H1 (cell line): ENCODE measurements at regions not wholly inside any gene's neighbourhood (a gene's known extent, or its start where the extent isn't known, plus 50 kb on each side); places are given as distances from the start of the nearest gene placed in this dataset.

Experiments
- CTCF ChIA-PET: fragments of 300-600 bp; sonication (Branson Sonifier 250); formaldehyde crosslinking; loops from one replicate; lab custom pipeline; 2021; ENCODE audit not compliant: partially characterized antibody; lab: Charles Lee
- POLR2A ChIA-PET: fragments of 300-600 bp; sonication (Branson Sonifier 250); formaldehyde crosslinking; loops from one replicate; lab custom pipeline; 2021; ENCODE audit warnings: inconsistent platforms; ENCODE audit not compliant: partially characterized antibody; lab: Charles Lee
- DNase-seq, 2 experiments: peaks; one replicate each; pipeline versions ENCODE4 v3.0.0 to v3.0.0-alpha.2; 2010 to 2022; ENCODE audit warnings: low spot score in 2 of 2, low read depth in 1 of 2, mixed read lengths in 1 of 2
- FAIRE-seq: peaks from 2 replicates; lab custom pipeline; 2011; peaks lifted over from hg19 to GRCh38; lab: Jason Lieb, UNC
- H2AFZ ChIP-seq: 2 replicates; pipeline ENCODE4 v1.8.1; 2012; ENCODE audit warnings: low read length, inconsistent platforms
- H2AK5ac ChIP-seq: 2 replicates; pipeline ENCODE4 v1.6.1; 2013; ENCODE audit warnings: low read depth, low read length
- H2BK120ac ChIP-seq: replicated peaks from 2 replicates; pipeline ENCODE3; 2013; ENCODE audit warnings: low read depth, low read length, inconsistent platforms
- H2BK12ac ChIP-seq: 2 replicates; pipeline ENCODE4 v1.6.1; 2013; ENCODE audit warnings: low read depth, low read length
- H2BK15ac ChIP-seq: 2 replicates; pipeline ENCODE4 v1.6.1; 2013; ENCODE audit warnings: low read length
- H2BK20ac ChIP-seq: 2 replicates; pipeline ENCODE4 v1.6.1; 2013; ENCODE audit warnings: low read length
- H2BK5ac ChIP-seq: 2 replicates; pipeline ENCODE4 v1.6.1; 2013; ENCODE audit warnings: low read depth, low read length
- H3K14ac ChIP-seq: 2 replicates; pipeline ENCODE4 v1.6.1; 2013; ENCODE audit warnings: inconsistent platforms; ENCODE audit not compliant: insufficient read length
- H3K18ac ChIP-seq: 2 replicates; pipeline ENCODE4 v1.6.1; 2013; ENCODE audit warnings: low read length; ENCODE audit errors: extremely low read depth
- H3K23ac ChIP-seq: 2 replicates; pipeline ENCODE4 v1.6.1; 2013; ENCODE audit warnings: inconsistent platforms; ENCODE audit not compliant: insufficient read length
- H3K23me2 ChIP-seq: 2 replicates; pipeline ENCODE4 v1.6.1; 2013; ENCODE audit warnings: low read depth, low read length
- H3K27ac ChIP-seq: 2 replicates; pipeline ENCODE4 v1.6.1; 2011; ENCODE audit warnings: low read depth, low read length, inconsistent platforms
- H3K27me3 ChIP-seq, 4 experiments: replicated peaks in 1 of 4; 1 replicate in 1 of 4; 2 replicates in 3 of 4; pipeline versions ENCODE4 v1.6.1 to v1.8.1; 2011 to 2013; ENCODE audit warnings: low read length in 3 of 4, mild to moderate bottlenecking in 3 of 4, inconsistent platforms in 2 of 4, mixed read lengths in 2 of 4, moderate library complexity in 1 of 4; ENCODE audit not compliant: control insufficient read depth in 3 of 4, insufficient read depth in 3 of 4; ENCODE audit errors: extremely low read depth in 1 of 4
- H3K36me3 ChIP-seq, 4 experiments: 2 replicates each; pipeline versions ENCODE4 v1.6.1 to v1.8.1; 2011 to 2013; ENCODE audit warnings: mild to moderate bottlenecking in 4 of 4, low read length in 3 of 4, moderate library complexity in 2 of 4, control low read depth in 1 of 4, inconsistent platforms in 1 of 4; ENCODE audit not compliant: insufficient read depth in 4 of 4, control insufficient read depth in 2 of 4
- H3K4ac ChIP-seq: replicated peaks from 2 replicates; pipeline ENCODE3; 2013; ENCODE audit warnings: low read length, low read depth, mixed read lengths, inconsistent platforms; ENCODE audit not compliant: insufficient read length
- H3K4me1 ChIP-seq, 4 experiments: replicated peaks in 1 of 4; 1 replicate in 1 of 4; 2 replicates in 3 of 4; pipeline versions ENCODE4 v1.6.1 to v1.8.1; 2011 to 2013; ENCODE audit warnings: low read length in 3 of 4, inconsistent platforms in 2 of 4, mixed read lengths in 1 of 4; ENCODE audit not compliant: insufficient read depth in 4 of 4, control insufficient read depth in 3 of 4
- H3K4me2 ChIP-seq, 2 experiments: 2 replicates each; pipeline versions ENCODE4 v1.6.1 to v1.8.1; 2011 to 2013; ENCODE audit warnings: low read depth in 2 of 2, low read length in 2 of 2, control low read depth in 1 of 2, inconsistent platforms in 1 of 2, mild to moderate bottlenecking in 1 of 2; ENCODE audit not compliant: insufficient read depth in 1 of 2
- H3K4me3 ChIP-seq, 4 experiments: fragments of 200-600, 300-600 bp in 1 of 4; sonication (generic), shearing (Covaris generic), sonication (Bioruptor Twin) in 1 of 4; 2 replicates each; pipeline versions ENCODE4 v1.5.1 to v1.8.1; 2011 to 2016; ENCODE audit warnings: low read length in 4 of 4, low read depth in 3 of 4, control low read depth in 2 of 4, inconsistent platforms in 2 of 4, mild to moderate bottlenecking in 2 of 4, mixed read lengths in 1 of 4, moderate library complexity in 1 of 4; ENCODE audit not compliant: insufficient read depth in 2 of 4; ENCODE audit errors: extremely low read depth in 1 of 4
- H3K56ac ChIP-seq: replicated peaks from 2 replicates; pipeline ENCODE3; 2013; ENCODE audit warnings: low read depth, mild to moderate bottlenecking, mixed read lengths, low read length, inconsistent platforms; ENCODE audit not compliant: insufficient read length
- H3K79me1 ChIP-seq: 2 replicates; pipeline ENCODE4 v1.6.1; 2013; ENCODE audit warnings: low read depth, low read length, control low read depth
- H3K79me2 ChIP-seq, 2 experiments: 2 replicates each; pipeline versions ENCODE4 v1.6.1 to v1.8.1; 2012 to 2013; ENCODE audit warnings: low read length in 2 of 2, mild to moderate bottlenecking in 2 of 2, inconsistent platforms in 1 of 2; ENCODE audit not compliant: insufficient read depth in 2 of 2, control insufficient read depth in 1 of 2
- H3K9ac ChIP-seq, 4 experiments: replicated peaks in 1 of 4; 1 replicate in 1 of 4; 2 replicates in 3 of 4; pipeline versions ENCODE4 v1.6.1 to v1.8.1; 2011 to 2013; ENCODE audit warnings: low read depth in 3 of 4, low read length in 3 of 4, control low read depth in 2 of 4, mild to moderate bottlenecking in 2 of 4, moderate library complexity in 2 of 4, inconsistent platforms in 1 of 4; ENCODE audit errors: extremely low read depth in 1 of 4
- H3K9me3 ChIP-seq, 2 experiments: 2 replicates each; pipeline versions ENCODE4 v1.6.1 to v1.8.1; 2012 to 2013; ENCODE audit warnings: mild to moderate bottlenecking in 2 of 2, moderate library complexity in 2 of 2, control low read depth in 1 of 2, inconsistent platforms in 1 of 2, low read depth in 1 of 2, low read length in 1 of 2, mixed read lengths in 1 of 2; ENCODE audit not compliant: insufficient read depth in 2 of 2
- H4K20me1 ChIP-seq, 2 experiments: replicated peaks in 1 of 2; 2 replicates each; pipeline versions ENCODE3 to v1.8.1; 2011 to 2013; ENCODE audit warnings: inconsistent platforms in 2 of 2, low read length in 2 of 2, mild to moderate bottlenecking in 1 of 2; ENCODE audit not compliant: insufficient read depth in 2 of 2, control insufficient read depth in 1 of 2
- H4K5ac ChIP-seq: 2 replicates; pipeline ENCODE4 v1.6.1; 2013; ENCODE audit warnings: low read length, low read depth, mixed read lengths, inconsistent platforms; ENCODE audit not compliant: insufficient read length
- H4K8ac ChIP-seq: 2 replicates; pipeline ENCODE4 v1.8.0; 2013; ENCODE audit warnings: mild to moderate bottlenecking, moderate library complexity, low read length, inconsistent platforms; ENCODE audit not compliant: insufficient read depth; ENCODE audit errors: extremely low read depth
- H4K91ac ChIP-seq: replicated peaks from 2 replicates; pipeline ENCODE3; 2013; ENCODE audit warnings: low read length, mixed read lengths, inconsistent platforms; ENCODE audit not compliant: insufficient read length
- ATF3 ChIP-seq: IDR thresholded peaks from 2 replicates; pipeline ENCODE4 v1.6.1; 2011; ENCODE audit warnings: low read depth, mild to moderate bottlenecking, low read length; ENCODE audit not compliant: insufficient read depth
- CHD1 ChIP-seq: IDR thresholded peaks from 2 replicates; pipeline ENCODE4 v1.6.1; 2012; ENCODE audit warnings: low read depth, low read length, improper control_type of control experiment
- EP300 ChIP-seq, 2 experiments: IDR thresholded peaks; 1 replicate in 1 of 2; 2 replicates in 1 of 2; pipeline ENCODE4 v1.6.1; 2011 to 2012; ENCODE audit warnings: low read depth in 2 of 2, low read length in 2 of 2, mild to moderate bottlenecking in 2 of 2, borderline replicate concordance in 1 of 2, inconsistent platforms in 1 of 2, moderate library complexity in 1 of 2
- HDAC2 ChIP-seq, 2 experiments: fragments of 300-600 bp in 1 of 2; sonication (generic) in 1 of 2; IDR thresholded peaks; 2 replicates each; pipeline ENCODE4 v1.6.1; 2011 to 2012; ENCODE audit warnings: low read depth in 2 of 2, low read length in 2 of 2, mild to moderate bottlenecking in 2 of 2, moderate library complexity in 2 of 2, borderline replicate concordance in 1 of 2, inconsistent platforms in 1 of 2
- POLR2A ChIP-seq, 2 experiments: IDR thresholded peaks; 1 replicate in 1 of 2; 2 replicates in 1 of 2; pipeline ENCODE4 v1.6.1; 2011; ENCODE audit warnings: low read depth in 2 of 2, low read length in 2 of 2, mild to moderate bottlenecking in 2 of 2; ENCODE audit errors: control extremely low read depth in 1 of 2
- RBBP5 ChIP-seq: IDR thresholded peaks from 2 replicates; pipeline ENCODE4 v1.7.1; 2012; ENCODE audit warnings: low read depth, mild to moderate bottlenecking, inconsistent platforms, low read length, moderate library complexity, borderline replicate concordance
- RXRA ChIP-seq: IDR thresholded peaks from 2 replicates; pipeline ENCODE4 v1.6.1; 2011; ENCODE audit warnings: low read depth, mild to moderate bottlenecking, low read length, moderate library complexity; ENCODE audit not compliant: insufficient read depth
- SAP30 ChIP-seq: fragments of 300-600 bp; sonication (generic); IDR thresholded peaks from 2 replicates; pipeline ENCODE4 v1.7.1; 2012; ENCODE audit warnings: low read length, moderate library complexity, mild to moderate bottlenecking, inconsistent platforms; ENCODE audit not compliant: insufficient read depth, insufficient replicate concordance
- SIRT6 ChIP-seq: IDR thresholded peaks from one replicate; pipeline ENCODE4 v1.7.1; 2012; ENCODE audit warnings: low read length, inconsistent platforms
- SP1 ChIP-seq: IDR thresholded peaks from 2 replicates; pipeline ENCODE4 v1.6.1; 2011; ENCODE audit warnings: low read depth, low read length
- SP4 ChIP-seq: IDR thresholded peaks from 2 replicates; pipeline ENCODE4 v1.6.1; 2012; ENCODE audit warnings: low read length, inconsistent platforms
- TAF7 ChIP-seq: optimal IDR thresholded peaks from 2 replicates; pipeline ENCODE3; 2011; ENCODE audit warnings: low read depth, mild to moderate bottlenecking, inconsistent platforms, low read length, moderate library complexity, borderline replicate concordance
- WGBS, 2 experiments: shearing (Covaris generic) in 1 of 2; methylation state at CpG; one replicate each; pipeline versions ENCODE4 v1.1.6 to v1.1.7; 2013 to 2015; ENCODE audit warnings: low lambda C conversion rate in 2 of 2, mixed read lengths in 2 of 2, inconsistent platforms in 1 of 2, low coverage in 1 of 2, missing lambda C conversion rate in 1 of 2; ENCODE audit not compliant: insufficient replicate concordance in 2 of 2, insufficient coverage in 1 of 2, insufficient read length in 1 of 2; ENCODE audit errors: extremely low coverage in 1 of 2, missing lambda C conversion rate in 1 of 2; 5-methylcytosine and 5-hydroxymethylcytosine counted together
- TF ChIP-seq, protein P1 (sequence below): IDR thresholded peaks from 2 replicates; pipeline ENCODE4 v1.6.1; 2012; ENCODE audit warnings: inconsistent platforms

- no peak overlapping the region for H2BK5ac ChIP-seq
- H3K9me3 ChIP-seq, result no peaks in the 10 kb centered on the region
- FAIRE-seq (no peak), DNase-seq (no peak)
- H3K4me3 ChIP-seq, result no peak overlapping the region
- H3K27ac ChIP-seq, result no peak overlapping the region
- no peaks in the 10 kb centered on the region for H3K27me3 ChIP-seq
- no peaks in the 10 kb centered on the region for H3K4me1 ChIP-seq
- no peak overlapping the region for H2BK120ac ChIP-seq
- H3K4me2 ChIP-seq, result no peak overlapping the region
- H3K23me2 ChIP-seq, result no peaks in the 10 kb centered on the region
- H2BK15ac ChIP-seq, result no peak overlapping the region
- no peak overlapping the region for H3K4ac ChIP-seq
- no peak overlapping the region for H2AFZ ChIP-seq
- no peaks in the 10 kb centered on the region; a peak in 1 of 8 replicates for H3K36me3 ChIP-seq
- WGBS, 2 experiments, result 100% methylated on average over 2 of the region's 2 CpGs; no CpG with 5 or more reads in 1 of the 2 experiments
- H3K9ac ChIP-seq, result no peak overlapping the region
- no peak overlapping the region for H4K8ac ChIP-seq
- POLR2A ChIA-PET, result interaction anchor here (1.5 kb wide), 1 partner anchor 13 kb away, joined by 3 read pairs; no protein-coding TSS in a partner anchor
- no peak overlapping the region for H3K14ac ChIP-seq
- no peak overlapping the region for H4K5ac ChIP-seq
- no peaks in the 10 kb centered on the region for H4K20me1 ChIP-seq
- H3K18ac ChIP-seq, result no peak overlapping the region
- H2BK20ac ChIP-seq, result no peak overlapping the region
- no peak overlapping the region for H2AK5ac ChIP-seq
- H3K79me1 ChIP-seq, result no peaks in the 10 kb centered on the region
- CTCF ChIA-PET, result interaction anchor here (0.7 to 1.2 kb wide), 2 partner anchors 20 to 294 kb away, joined by 3 read pairs; no protein-coding TSS in a partner anchor
- H3K56ac ChIP-seq, result no peak overlapping the region
- H3K79me2 ChIP-seq, result no peaks in the 10 kb centered on the region
- H3K23ac ChIP-seq, result no peak overlapping the region
- H2BK12ac ChIP-seq, result no peak overlapping the region
- H4K91ac ChIP-seq, result no peak overlapping the region
- TF ChIP-seq SP1, result no peak
- TF ChIP-seq ATF3, result no peak
- no peak for TF ChIP-seq CHD1
- TF ChIP-seq EP300 (IDR thresholded peaks at IDR 0.05; ENCODE audit: borderline replicate concordance in 1 of 2, low read depth in 2 of 2, low read length in 2 of 2), result no peak
- no peak for TF ChIP-seq SIRT6
- TF ChIP-seq, protein P1, sequence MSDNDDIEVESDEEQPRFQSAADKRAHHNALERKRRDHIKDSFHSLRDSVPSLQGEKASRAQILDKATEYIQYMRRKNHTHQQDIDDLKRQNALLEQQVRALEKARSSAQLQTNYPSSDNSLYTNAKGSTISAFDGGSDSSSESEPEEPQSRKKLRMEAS, result no peak
- no peak for TF ChIP-seq RXRA
- TF ChIP-seq TAF7, result no peak
- TF ChIP-seq RBBP5, result no peak
- no peak for TF ChIP-seq SP4
- TF ChIP-seq POLR2A (IDR thresholded peaks at IDR 0.05; ENCODE audit: control extremely low read depth in 1 of 2, low read depth in 2 of 2, low read length in 2 of 2), result no peak
- TF ChIP-seq HDAC2 (IDR thresholded peaks at IDR 0.05; ENCODE audit: borderline replicate concordance in 1 of 2, low read depth in 2 of 2, low read length in 2 of 2), result no peak
- TF ChIP-seq SAP30, result no peak
Measured at GRCh38 chr2:226508683-226509082, 290.9 kb downstream of the IRS1 start.
